GM18951 (cell line): ENCODE measurements at regions not wholly inside any gene's neighbourhood (a gene's known extent, or its start where the extent isn't known, plus 50 kb on each side); places are given as distances from the start of the nearest gene placed in this dataset.

Experiments
- POLR2A ChIP-seq: IDR thresholded peaks from 4 replicates; pipeline ENCODE4 v1.6.1; 2011; ENCODE audit warnings: mild to moderate bottlenecking; ENCODE audit not compliant: insufficient read length, insufficient read depth; ENCODE audit errors: extremely low read depth
- in situ Hi-C: fragments of 300-500 bp; cut with MboI; formaldehyde crosslinking; loops from one replicate; pipeline ENCODE4 v1.12.0; 2022; ENCODE audit warnings: low sequenced_read_pairs, mixed read lengths, inconsistent platforms; ENCODE audit not compliant: unreplicated experiment

- in situ Hi-C loops, result no loop called here
- TF ChIP-seq POLR2A, result no peak
Observed at GRCh38 chr20:10846766-10847165, 173.0 kb upstream of the JAG1 start.

- in situ Hi-C loops, result no loop called here
- TF ChIP-seq POLR2A, result no peak
Observed at GRCh38 chr20:10848810-10849370, 175.1 kb upstream of the JAG1 start.

GRCh38 chr20:10853176-10853575 lies 179.4 kb upstream of the JAG1 start:
- in situ Hi-C loops, result no loop called here
- no peak for TF ChIP-seq POLR2A

GRCh38 chr20:10853731-10854130 lies 179.9 kb upstream of the JAG1 start:
- in situ Hi-C loops, result no loop called here
- TF ChIP-seq POLR2A, result no peak

GRCh38 chr20:10854976-10855375 lies 181.2 kb upstream of the JAG1 start:
- no peak for TF ChIP-seq POLR2A
- in situ Hi-C loops, result no loop called here

- in situ Hi-C loops, result no loop called here
- no peak for TF ChIP-seq POLR2A
Observed at GRCh38 chr20:10855778-10856177, 182.0 kb upstream of the JAG1 start.

GRCh38 chr20:10856237-10857015 lies 182.6 kb upstream of the JAG1 start:
- no peak for TF ChIP-seq POLR2A
- in situ Hi-C loops, result no loop called here

- in situ Hi-C loops, result no loop called here
- no peak for TF ChIP-seq POLR2A
Observed at GRCh38 chr20:10857352-10858070, 183.7 kb upstream of the JAG1 start.

GRCh38 chr20:10861090-10861489 lies 187.3 kb upstream of the JAG1 start:
- in situ Hi-C loops, result no loop called here
- TF ChIP-seq POLR2A, result no peak

GRCh38 chr20:10861619-10862018 lies 187.8 kb upstream of the JAG1 start:
- no peak for TF ChIP-seq POLR2A

GRCh38 chr20:10863337-10864060 lies 189.7 kb upstream of the JAG1 start:
- in situ Hi-C loops, result no loop called here
- no peak for TF ChIP-seq POLR2A

More at GRCh38 chr20:10861619-10862018, 187.8 kb upstream of the JAG1 start:
- in situ Hi-C loops, result no loop called here

- in situ Hi-C loops, result no loop called here
- TF ChIP-seq POLR2A, result no peak
Observed at GRCh38 chr20:10864076-10864672, 190.4 kb upstream of the JAG1 start.

- in situ Hi-C loops, result no loop called here
- no peak for TF ChIP-seq POLR2A
Observed at GRCh38 chr20:10868299-10868698, 194.5 kb upstream of the JAG1 start.

- in situ Hi-C loops, result no loop called here
- no peak for TF ChIP-seq POLR2A
Observed at GRCh38 chr20:10873026-10873425, 199.2 kb upstream of the JAG1 start.
